K562 (cell line): ENCODE measurements at regions not wholly inside any gene's neighbourhood (a gene's known extent, or its start where the extent isn't known, plus 50 kb on each side); places are given as distances from the start of the nearest gene placed in this dataset.

Source experiments
- EZH2 ChIP-seq: IDR thresholded peaks from 2 replicates; pipeline ENCODE4 v1.6.1; 2012; ENCODE audit warnings: low read depth, mild to moderate bottlenecking, inconsistent platforms, low read length, borderline replicate concordance
- GABPA ChIP-seq: fragments of 200-800 bp; sonication (Bioruptor generic); conservative IDR thresholded peaks from 2 replicates; pipeline ENCODE4 v1.6.1; 2016; ENCODE audit warnings: low read depth, missing genetic modification characterization, missing compliant biosample characterization
- RBM25 ChIP-seq: fragments of 200-400 bp; formaldehyde crosslinking; IDR thresholded peaks from 2 replicates; pipeline ENCODE4 v1.6.1; 2018; ENCODE audit warnings: low read length, low read depth, moderate library complexity; ENCODE audit not compliant: severe bottlenecking
- SMARCA5 ChIP-seq: fragments of 450-650 bp; IDR thresholded peaks from 2 replicates; pipeline ENCODE4 v1.6.1; 2016
- ZNF253 ChIP-seq: fragments of 250-450 bp; sonication (Bioruptor Pico); conservative IDR thresholded peaks from 2 replicates; pipeline ENCODE4 v1.6.1; 2021; ENCODE audit warnings: mild to moderate bottlenecking
- TF ChIP-seq, protein P1 (sequence below): sonication (generic); formaldehyde crosslinking; IDR thresholded peaks from 2 replicates; pipeline ENCODE4 v1.8.0; 2023; ENCODE audit warnings: missing genetic modification reagents, mild to moderate bottlenecking, borderline replicate concordance
- TF ChIP-seq, protein P2 (sequence below), 2 experiments: fragments of 450-650 bp in 1 of 2; sonication (generic) in 1 of 2; formaldehyde crosslinking in 1 of 2; IDR thresholded peaks in 1 of 2; conservative IDR thresholded peaks in 1 of 2; 2 replicates each; pipeline versions ENCODE4 v1.6.1 to v1.8.1; 2016 to 2023; ENCODE audit warnings: mild to moderate bottlenecking in 2 of 2, moderate library complexity in 2 of 2, inconsistent platforms in 1 of 2, missing genetic modification reagents in 1 of 2
- TF ChIP-seq, protein P3 (sequence below), 3 experiments: IDR thresholded peaks in 2 of 3; conservative IDR thresholded peaks in 1 of 3; 2 replicates each; pipeline ENCODE4 v1.5.1; 2011 to 2012; ENCODE audit warnings: low read length in 3 of 3, mild to moderate bottlenecking in 3 of 3, control low read depth in 2 of 3, improper control_type of control experiment in 1 of 3, inconsistent platforms in 1 of 3, low read depth in 1 of 3, mixed read lengths in 1 of 3, moderate library complexity in 1 of 3; ENCODE audit not compliant: insufficient read depth in 2 of 3

DNA sequence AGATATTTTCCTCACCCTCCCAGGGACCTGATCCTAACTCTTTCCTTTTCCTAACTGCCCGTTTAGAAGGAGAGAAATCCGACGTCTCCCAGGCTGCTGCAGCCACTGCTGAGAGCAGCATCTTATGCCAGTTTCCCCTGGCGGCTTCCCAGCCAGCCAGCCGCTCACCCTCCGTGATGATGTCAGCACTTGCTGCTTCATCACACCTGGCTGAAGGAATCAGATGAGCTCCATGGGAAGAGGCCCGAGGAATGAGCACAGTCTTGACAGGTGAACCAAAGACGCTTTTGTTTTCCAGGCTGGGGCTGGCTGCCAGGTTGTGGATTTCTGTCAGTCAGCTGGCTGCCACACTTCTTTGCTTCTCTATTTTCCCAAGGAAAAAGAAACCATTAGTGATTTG is 445.1 kb upstream of the RBMS3 start:
- TF ChIP-seq, protein P1, sequence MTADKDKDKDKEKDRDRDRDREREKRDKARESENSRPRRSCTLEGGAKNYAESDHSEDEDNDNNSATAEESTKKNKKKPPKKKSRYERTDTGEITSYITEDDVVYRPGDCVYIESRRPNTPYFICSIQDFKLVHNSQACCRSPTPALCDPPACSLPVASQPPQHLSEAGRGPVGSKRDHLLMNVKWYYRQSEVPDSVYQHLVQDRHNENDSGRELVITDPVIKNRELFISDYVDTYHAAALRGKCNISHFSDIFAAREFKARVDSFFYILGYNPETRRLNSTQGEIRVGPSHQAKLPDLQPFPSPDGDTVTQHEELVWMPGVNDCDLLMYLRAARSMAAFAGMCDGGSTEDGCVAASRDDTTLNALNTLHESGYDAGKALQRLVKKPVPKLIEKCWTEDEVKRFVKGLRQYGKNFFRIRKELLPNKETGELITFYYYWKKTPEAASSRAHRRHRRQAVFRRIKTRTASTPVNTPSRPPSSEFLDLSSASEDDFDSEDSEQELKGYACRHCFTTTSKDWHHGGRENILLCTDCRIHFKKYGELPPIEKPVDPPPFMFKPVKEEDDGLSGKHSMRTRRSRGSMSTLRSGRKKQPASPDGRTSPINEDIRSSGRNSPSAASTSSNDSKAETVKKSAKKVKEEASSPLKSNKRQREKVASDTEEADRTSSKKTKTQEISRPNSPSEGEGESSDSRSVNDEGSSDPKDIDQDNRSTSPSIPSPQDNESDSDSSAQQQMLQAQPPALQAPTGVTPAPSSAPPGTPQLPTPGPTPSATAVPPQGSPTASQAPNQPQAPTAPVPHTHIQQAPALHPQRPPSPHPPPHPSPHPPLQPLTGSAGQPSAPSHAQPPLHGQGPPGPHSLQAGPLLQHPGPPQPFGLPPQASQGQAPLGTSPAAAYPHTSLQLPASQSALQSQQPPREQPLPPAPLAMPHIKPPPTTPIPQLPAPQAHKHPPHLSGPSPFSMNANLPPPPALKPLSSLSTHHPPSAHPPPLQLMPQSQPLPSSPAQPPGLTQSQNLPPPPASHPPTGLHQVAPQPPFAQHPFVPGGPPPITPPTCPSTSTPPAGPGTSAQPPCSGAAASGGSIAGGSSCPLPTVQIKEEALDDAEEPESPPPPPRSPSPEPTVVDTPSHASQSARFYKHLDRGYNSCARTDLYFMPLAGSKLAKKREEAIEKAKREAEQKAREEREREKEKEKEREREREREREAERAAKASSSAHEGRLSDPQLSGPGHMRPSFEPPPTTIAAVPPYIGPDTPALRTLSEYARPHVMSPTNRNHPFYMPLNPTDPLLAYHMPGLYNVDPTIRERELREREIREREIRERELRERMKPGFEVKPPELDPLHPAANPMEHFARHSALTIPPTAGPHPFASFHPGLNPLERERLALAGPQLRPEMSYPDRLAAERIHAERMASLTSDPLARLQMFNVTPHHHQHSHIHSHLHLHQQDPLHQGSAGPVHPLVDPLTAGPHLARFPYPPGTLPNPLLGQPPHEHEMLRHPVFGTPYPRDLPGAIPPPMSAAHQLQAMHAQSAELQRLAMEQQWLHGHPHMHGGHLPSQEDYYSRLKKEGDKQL (CRISPR knock-in tag), result no peak
- TF ChIP-seq, protein P2, sequence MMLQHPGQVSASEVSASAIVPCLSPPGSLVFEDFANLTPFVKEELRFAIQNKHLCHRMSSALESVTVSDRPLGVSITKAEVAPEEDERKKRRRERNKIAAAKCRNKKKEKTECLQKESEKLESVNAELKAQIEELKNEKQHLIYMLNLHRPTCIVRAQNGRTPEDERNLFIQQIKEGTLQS (IDR thresholded peaks at IDR 0.05), result no peak
- TF ChIP-seq, protein P2 (CRISPR knock-in tag; conservative IDR thresholded peaks at IDR 0.05), result no peak
- TF ChIP-seq, protein P3, sequence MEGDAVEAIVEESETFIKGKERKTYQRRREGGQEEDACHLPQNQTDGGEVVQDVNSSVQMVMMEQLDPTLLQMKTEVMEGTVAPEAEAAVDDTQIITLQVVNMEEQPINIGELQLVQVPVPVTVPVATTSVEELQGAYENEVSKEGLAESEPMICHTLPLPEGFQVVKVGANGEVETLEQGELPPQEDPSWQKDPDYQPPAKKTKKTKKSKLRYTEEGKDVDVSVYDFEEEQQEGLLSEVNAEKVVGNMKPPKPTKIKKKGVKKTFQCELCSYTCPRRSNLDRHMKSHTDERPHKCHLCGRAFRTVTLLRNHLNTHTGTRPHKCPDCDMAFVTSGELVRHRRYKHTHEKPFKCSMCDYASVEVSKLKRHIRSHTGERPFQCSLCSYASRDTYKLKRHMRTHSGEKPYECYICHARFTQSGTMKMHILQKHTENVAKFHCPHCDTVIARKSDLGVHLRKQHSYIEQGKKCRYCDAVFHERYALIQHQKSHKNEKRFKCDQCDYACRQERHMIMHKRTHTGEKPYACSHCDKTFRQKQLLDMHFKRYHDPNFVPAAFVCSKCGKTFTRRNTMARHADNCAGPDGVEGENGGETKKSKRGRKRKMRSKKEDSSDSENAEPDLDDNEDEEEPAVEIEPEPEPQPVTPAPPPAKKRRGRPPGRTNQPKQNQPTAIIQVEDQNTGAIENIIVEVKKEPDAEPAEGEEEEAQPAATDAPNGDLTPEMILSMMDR (IDR thresholded peaks at IDR 0.05 in 2 of 3, conservative IDR thresholded peaks at IDR 0.05 in 1 of 3; ENCODE audit: insufficient read depth in 2 of 3, low read depth in 1 of 3, low read length in 3 of 3), result no peak
- no peak for TF ChIP-seq GABPA
- no peak for TF ChIP-seq ZNF253 (CRISPR knock-in tag)
- no peak for TF ChIP-seq EZH2
- TF ChIP-seq RBM25, result no peak
- no peak for TF ChIP-seq SMARCA5
